ENCODE measurements at regions not wholly inside any gene's neighbourhood (a gene's known extent, or its start where the extent isn't known, plus 50 kb on each side); places are given as distances from the start of the nearest gene placed in this dataset.

- H3K4me1 ChIP-seq (ENCODE audit: control insufficient read depth, insufficient read depth, low read length) = no peaks in the 10 kb centered on the region
- H3K4me3 ChIP-seq (ENCODE audit: low read length) = no peak overlapping the region
- H3K27me3 ChIP-seq (replicated peaks; ENCODE audit: control insufficient read depth, insufficient read depth, low read length) = no peaks in the 10 kb centered on the region
- peaks cover 1% of the 10 kb centered on the region for H3K9me3 ChIP-seq (ENCODE audit: control insufficient read depth, low read length)
- DNase-seq (ENCODE audit: low read depth) = no peak
- no peaks in the 10 kb centered on the region for H3K36me3 ChIP-seq (ENCODE audit: control insufficient read depth, insufficient read depth, low read length, severe bottlenecking)
- H3K9ac ChIP-seq (ENCODE audit: low read length) = no peak overlapping the region
Observed at GRCh38 chr14:39580696-39581095, 148.5 kb upstream of the FBXO33 start.

GRCh38 chr14:39576736-39577135, 144.5 kb upstream of the FBXO33 start:
- Histone ChIP-seq H3K27me3 (replicated peaks; ENCODE audit: control insufficient read depth, insufficient read depth, low read length) (no peaks in the 10 kb centered on the region), H3K4me1 (ENCODE audit: control insufficient read depth, insufficient read depth, low read length) (no peaks in the 10 kb centered on the region), H3K4me3 (ENCODE audit: low read length) (no peak overlapping the region), H3K9ac (ENCODE audit: low read length) (no peak overlapping the region), H3K36me3 (ENCODE audit: control insufficient read depth, insufficient read depth, low read length, severe bottlenecking) (no peaks in the 10 kb centered on the region), H3K9me3 (ENCODE audit: control insufficient read depth, low read length) (peaks cover 7% of the 10 kb centered on the region)
- DNase-seq (ENCODE audit: low read depth) = no peak

- H3K4me3 ChIP-seq (ENCODE audit: low read length) = no peak overlapping the region
- no peak for DNase-seq (ENCODE audit: low read depth)
- no peaks in the 10 kb centered on the region for H3K4me1 ChIP-seq (ENCODE audit: control insufficient read depth, insufficient read depth, low read length)
- no peak overlapping the region for H3K9ac ChIP-seq (ENCODE audit: low read length)
- peaks cover 7% of the 10 kb centered on the region for H3K9me3 ChIP-seq (ENCODE audit: control insufficient read depth, low read length)
- H3K27me3 ChIP-seq (replicated peaks; ENCODE audit: control insufficient read depth, insufficient read depth, low read length) = no peaks in the 10 kb centered on the region
- H3K36me3 ChIP-seq (ENCODE audit: control insufficient read depth, insufficient read depth, low read length, severe bottlenecking) = no peaks in the 10 kb centered on the region
Observed at GRCh38 chr14:39576258-39576657, 144.0 kb upstream of the FBXO33 start.

- Histone ChIP-seq H3K9me3 (ENCODE audit: control insufficient read depth, low read length) (no peaks in the 10 kb centered on the region), H3K4me1 (ENCODE audit: control insufficient read depth, insufficient read depth, low read length) (no peaks in the 10 kb centered on the region), H3K27me3 (replicated peaks; ENCODE audit: control insufficient read depth, insufficient read depth, low read length) (no peaks in the 10 kb centered on the region), H3K36me3 (ENCODE audit: control insufficient read depth, insufficient read depth, low read length, severe bottlenecking) (no peaks in the 10 kb centered on the region), H3K4me3 (ENCODE audit: low read length) (no peak overlapping the region), H3K9ac (ENCODE audit: low read length) (no peak overlapping the region)
- DNase-seq (ENCODE audit: low read depth) = no peak
Observed at GRCh38 chr14:39568809-39569538, 136.7 kb upstream of the FBXO33 start.

GRCh38 chr14:39566795-39567194, 134.6 kb upstream of the FBXO33 start:
- DNase-seq (ENCODE audit: low read depth) = no peak
- Histone ChIP-seq H3K9ac (ENCODE audit: low read length) (no peak overlapping the region), H3K4me3 (ENCODE audit: low read length) (no peak overlapping the region), H3K4me1 (ENCODE audit: control insufficient read depth, insufficient read depth, low read length) (no peaks in the 10 kb centered on the region), H3K27me3 (replicated peaks; ENCODE audit: control insufficient read depth, insufficient read depth, low read length) (no peaks in the 10 kb centered on the region), H3K9me3 (ENCODE audit: control insufficient read depth, low read length) (no peaks in the 10 kb centered on the region), H3K36me3 (ENCODE audit: control insufficient read depth, insufficient read depth, low read length, severe bottlenecking) (no peaks in the 10 kb centered on the region)

GRCh38 chr14:39563361-39563760, 131.1 kb upstream of the FBXO33 start:
- Histone ChIP-seq H3K9ac (ENCODE audit: low read length) (no peak overlapping the region), H3K36me3 (ENCODE audit: control insufficient read depth, insufficient read depth, low read length, severe bottlenecking) (no peaks in the 10 kb centered on the region), H3K4me3 (ENCODE audit: low read length) (no peak overlapping the region), H3K4me1 (ENCODE audit: control insufficient read depth, insufficient read depth, low read length) (no peaks in the 10 kb centered on the region), H3K9me3 (ENCODE audit: control insufficient read depth, low read length) (peaks cover 12% of the 10 kb centered on the region), H3K27me3 (replicated peaks; ENCODE audit: control insufficient read depth, insufficient read depth, low read length) (no peaks in the 10 kb centered on the region)
- DNase-seq (ENCODE audit: low read depth) = no peak

- H3K4me3 ChIP-seq (ENCODE audit: low read length) = no peak overlapping the region
- no peak for DNase-seq (ENCODE audit: low read depth)
- H3K9ac ChIP-seq (ENCODE audit: low read length) = no peak overlapping the region
- no peaks in the 10 kb centered on the region for H3K27me3 ChIP-seq (replicated peaks; ENCODE audit: control insufficient read depth, insufficient read depth, low read length)
- H3K4me1 ChIP-seq (ENCODE audit: control insufficient read depth, insufficient read depth, low read length) = no peaks in the 10 kb centered on the region
- H3K9me3 ChIP-seq (ENCODE audit: control insufficient read depth, low read length) = peaks cover 23% of the 10 kb centered on the region
- H3K36me3 ChIP-seq (ENCODE audit: control insufficient read depth, insufficient read depth, low read length, severe bottlenecking) = no peaks in the 10 kb centered on the region
Observed at GRCh38 chr14:39562175-39562574, 129.9 kb upstream of the FBXO33 start.

GRCh38 chr14:39558525-39558924, 126.3 kb upstream of the FBXO33 start:
- no peaks in the 10 kb centered on the region for H3K4me1 ChIP-seq (ENCODE audit: control insufficient read depth, insufficient read depth, low read length)
- H3K27me3 ChIP-seq (replicated peaks; ENCODE audit: control insufficient read depth, insufficient read depth, low read length) = no peaks in the 10 kb centered on the region
- no peaks in the 10 kb centered on the region for H3K36me3 ChIP-seq (ENCODE audit: control insufficient read depth, insufficient read depth, low read length, severe bottlenecking)
- H3K9me3 ChIP-seq (ENCODE audit: control insufficient read depth, low read length) = peaks cover 35% of the 10 kb centered on the region
- no peak overlapping the region for H3K9ac ChIP-seq (ENCODE audit: low read length)
- peak; percentile 1 for DNase-seq (ENCODE audit: low read depth)
- H3K4me3 ChIP-seq (ENCODE audit: low read length) = no peak overlapping the region

- Histone ChIP-seq H3K4me1 (ENCODE audit: control insufficient read depth, insufficient read depth, low read length) (no peaks in the 10 kb centered on the region), H3K9me3 (ENCODE audit: control insufficient read depth, low read length) (peaks cover 35% of the 10 kb centered on the region), H3K4me3 (ENCODE audit: low read length) (no peak overlapping the region), H3K36me3 (ENCODE audit: control insufficient read depth, insufficient read depth, low read length, severe bottlenecking) (no peaks in the 10 kb centered on the region), H3K27me3 (replicated peaks; ENCODE audit: control insufficient read depth, insufficient read depth, low read length) (no peaks in the 10 kb centered on the region), H3K9ac (ENCODE audit: low read length) (no peak overlapping the region)
- DNase-seq (ENCODE audit: low read depth) = no peak
Observed at GRCh38 chr14:39555749-39556148, 123.5 kb upstream of the FBXO33 start.

GRCh38 chr14:39554576-39554975, 122.3 kb upstream of the FBXO33 start:
- DNase-seq (ENCODE audit: low read depth) = no peak
- Histone ChIP-seq H3K4me1 (ENCODE audit: control insufficient read depth, insufficient read depth, low read length) (no peaks in the 10 kb centered on the region), H3K27me3 (replicated peaks; ENCODE audit: control insufficient read depth, insufficient read depth, low read length) (no peaks in the 10 kb centered on the region), H3K9ac (ENCODE audit: low read length) (no peak overlapping the region), H3K4me3 (ENCODE audit: low read length) (no peak overlapping the region), H3K36me3 (ENCODE audit: control insufficient read depth, insufficient read depth, low read length, severe bottlenecking) (no peaks in the 10 kb centered on the region), H3K9me3 (ENCODE audit: control insufficient read depth, low read length) (peaks cover 34% of the 10 kb centered on the region)

GRCh38 chr14:39548358-39548757, 116.1 kb upstream of the FBXO33 start:
- Histone ChIP-seq H3K36me3 (ENCODE audit: control insufficient read depth, insufficient read depth, low read length, severe bottlenecking) (no peaks in the 10 kb centered on the region), H3K4me3 (ENCODE audit: low read length) (no peak overlapping the region), H3K27me3 (replicated peaks; ENCODE audit: control insufficient read depth, insufficient read depth, low read length) (no peaks in the 10 kb centered on the region), H3K4me1 (ENCODE audit: control insufficient read depth, insufficient read depth, low read length) (no peaks in the 10 kb centered on the region), H3K9me3 (ENCODE audit: control insufficient read depth, low read length) (peaks cover 5% of the 10 kb centered on the region), H3K9ac (ENCODE audit: low read length) (no peak overlapping the region)
- DNase-seq (ENCODE audit: low read depth) = no peak

- no peaks in the 10 kb centered on the region for H3K36me3 ChIP-seq (ENCODE audit: control insufficient read depth, insufficient read depth, low read length, severe bottlenecking)
- H3K9me3 ChIP-seq (ENCODE audit: control insufficient read depth, low read length) = peaks cover 8% of the 10 kb centered on the region
- no peak overlapping the region for H3K4me3 ChIP-seq (ENCODE audit: low read length)
- H3K4me1 ChIP-seq (ENCODE audit: control insufficient read depth, insufficient read depth, low read length) = no peaks in the 10 kb centered on the region
- DNase-seq (ENCODE audit: low read depth) = no peak
- H3K27me3 ChIP-seq (replicated peaks; ENCODE audit: control insufficient read depth, insufficient read depth, low read length) = no peaks in the 10 kb centered on the region
- H3K9ac ChIP-seq (ENCODE audit: low read length) = no peak overlapping the region
Observed at GRCh38 chr14:39547845-39548244, 115.6 kb upstream of the FBXO33 start.

All from adipocyte (in vitro differentiated cells).